OCI-LY7 (cell line): ENCODE measurements at regions not wholly inside any gene's neighbourhood (a gene's known extent, or its start where the extent isn't known, plus 50 kb on each side); places are given as distances from the start of the nearest gene placed in this dataset.
A peak's percentile ranks its signal among the peaks of the same experiment; 100 is the strongest.

Experiments
- BruUV-seq: library from RNA; stranded (reverse); fragments of 400-500 nt; replicated peaks from 2 replicates; lab custom pipeline; 2021; lab: Mats Ljungman, UMichigan
- CTCF ChIA-PET: fragments of 300-600 bp; sonication (Branson Sonifier 250); formaldehyde crosslinking; loops from one replicate; lab custom pipeline; 2022; ENCODE audit warnings: antibody characterized with exemption; ENCODE audit not compliant: unreplicated experiment; lab: Charles Lee
- POLR2A ChIA-PET: fragments of 300-600 bp; sonication (Branson Sonifier 250); formaldehyde crosslinking; loops from one replicate; lab custom pipeline; 2022; ENCODE audit warnings: antibody characterized with exemption; lab: Charles Lee
- DNase-seq: peaks from one replicate; pipeline ENCODE4 v3.0.0-alpha.2; 2015; ENCODE audit warnings: low spot score
- H2AFZ ChIP-seq: fragments of 200-600 bp; sonication (generic), shearing (Covaris generic); 2 replicates; pipeline ENCODE4 v1.6.1; 2014; ENCODE audit warnings: mild to moderate bottlenecking, antibody characterized with exemption, low read length, moderate library complexity
- H3K27ac ChIP-seq: fragments of 200-600 bp; sonication (generic); 2 replicates; pipeline ENCODE4 v1.5.1; 2014; ENCODE audit warnings: mixed run types, low read depth, mild to moderate bottlenecking, moderate library complexity, low read length, inconsistent platforms; ENCODE audit not compliant: poor library complexity, severe bottlenecking
- H3K36me3 ChIP-seq: fragments of 200-600 bp; sonication (generic); 2 replicates; pipeline ENCODE4 v1.6.1; 2014; ENCODE audit warnings: mild to moderate bottlenecking, antibody characterized with exemption, low read length, moderate library complexity, mixed read lengths; ENCODE audit not compliant: insufficient read depth
- H3K4me1 ChIP-seq: fragments of 200-600 bp; sonication (generic); 2 replicates; pipeline ENCODE4 v1.5.1; 2014; ENCODE audit warnings: mild to moderate bottlenecking, low read length; ENCODE audit not compliant: insufficient read depth, poor library complexity, severe bottlenecking
- H3K4me2 ChIP-seq: fragments of 200-600 bp; sonication (generic); 2 replicates; pipeline ENCODE4 v1.6.1; 2014; ENCODE audit warnings: mild to moderate bottlenecking, low read length
- H3K4me3 ChIP-seq: fragments of 200-600 bp; sonication (generic); 2 replicates; pipeline ENCODE4 v1.5.1; 2014; ENCODE audit warnings: mild to moderate bottlenecking, low read depth, low read length; ENCODE audit not compliant: poor library complexity, severe bottlenecking
- H3K79me2 ChIP-seq: fragments of 200-600 bp; sonication (generic); 2 replicates; pipeline ENCODE4 v1.6.1; 2016; ENCODE audit warnings: low read depth, mild to moderate bottlenecking, low read length, moderate library complexity, mixed read lengths; ENCODE audit not compliant: insufficient read depth
- H3K9me2 ChIP-seq: fragments of 200-600 bp; sonication (generic); 2 replicates; pipeline ENCODE4 v1.6.1; 2016; ENCODE audit warnings: mild to moderate bottlenecking, low read length, mixed read lengths; ENCODE audit not compliant: insufficient read depth
- H3K9me3 ChIP-seq: fragments of 200-600 bp; sonication (generic); 2 replicates; pipeline ENCODE4 v1.6.1; 2014; ENCODE audit warnings: mild to moderate bottlenecking, mixed run types, low read length, mixed read lengths
- H4K20me1 ChIP-seq: fragments of 200-600 bp; sonication (generic); 2 replicates; pipeline ENCODE4 v1.6.1; 2014; ENCODE audit warnings: mild to moderate bottlenecking, antibody characterized with exemption, low read length, moderate library complexity, mixed read lengths; ENCODE audit not compliant: insufficient read depth
- EZH2phosphoT487 ChIP-seq: fragments of 200-600 bp; sonication (generic); IDR thresholded peaks from 2 replicates; pipeline ENCODE4 v1.6.1; 2018; ENCODE audit warnings: low read depth, borderline replicate concordance, mild to moderate bottlenecking, mixed run types, antibody characterized with exemption, low read length, moderate library complexity, mixed read lengths
- intact Hi-C: fragments of 100-400 bp; cut with micrococcal nuclease; formaldehyde crosslinking; loops from one replicate; pipeline ENCODE4 v1.10.0; 2022; ENCODE audit not compliant: unreplicated experiment
- TF ChIP-seq, protein P1 (sequence below): fragments of 200-600 bp; sonication (generic); conservative IDR thresholded peaks from 2 replicates; pipeline ENCODE4 v1.5.1; 2014; ENCODE audit warnings: mild to moderate bottlenecking, antibody characterized with exemption, low read length, moderate library complexity, mixed read lengths

DNA sequence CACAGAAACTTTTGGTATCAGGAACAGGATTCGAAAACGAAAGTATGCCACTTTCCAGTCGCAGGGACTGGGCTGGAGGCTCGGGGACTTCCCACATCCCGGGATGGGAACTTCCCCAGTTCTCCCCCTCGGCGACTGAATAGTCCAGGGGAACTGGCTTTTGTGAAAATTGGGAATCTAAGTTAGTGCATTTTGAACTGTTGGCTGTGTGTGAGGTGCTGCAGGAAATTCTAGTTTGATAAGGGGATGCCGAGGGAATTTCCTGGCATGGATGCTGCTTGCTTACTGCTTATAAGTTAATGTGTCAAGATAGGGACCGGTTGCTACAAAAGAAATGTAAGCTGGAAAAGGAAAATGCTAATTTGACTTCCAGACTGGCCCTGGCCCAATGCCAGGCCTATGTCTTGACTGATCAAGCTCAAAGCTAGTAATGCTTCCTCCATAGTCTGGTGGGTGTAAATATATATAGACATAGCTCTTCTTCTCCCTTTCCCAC is 73.4 kb upstream of the EIF5 start:
- Histone ChIP-seq H3K4me1 (no peaks in the 10 kb centered on the region), H3K4me3 (no peak overlapping the region), H3K9me3 (no peaks in the 10 kb centered on the region), H4K20me1 (no peaks in the 10 kb centered on the region), H3K79me2 (no peaks in the 10 kb centered on the region), H3K4me2 (peak overlapping the region; percentile 34; the same call in 1 of the 2 replicates), H3K36me3 (no peaks in the 10 kb centered on the region), H2AFZ (0 out of 2 replicates have a peak overlapping the region, but pooled peaks have one; percentile 37), H3K9me2 (no peaks in the 10 kb centered on the region), H3K27ac (no peak overlapping the region)
- TF ChIP-seq EZH2phosphoT487 = no peak
- TF ChIP-seq, protein P1, sequence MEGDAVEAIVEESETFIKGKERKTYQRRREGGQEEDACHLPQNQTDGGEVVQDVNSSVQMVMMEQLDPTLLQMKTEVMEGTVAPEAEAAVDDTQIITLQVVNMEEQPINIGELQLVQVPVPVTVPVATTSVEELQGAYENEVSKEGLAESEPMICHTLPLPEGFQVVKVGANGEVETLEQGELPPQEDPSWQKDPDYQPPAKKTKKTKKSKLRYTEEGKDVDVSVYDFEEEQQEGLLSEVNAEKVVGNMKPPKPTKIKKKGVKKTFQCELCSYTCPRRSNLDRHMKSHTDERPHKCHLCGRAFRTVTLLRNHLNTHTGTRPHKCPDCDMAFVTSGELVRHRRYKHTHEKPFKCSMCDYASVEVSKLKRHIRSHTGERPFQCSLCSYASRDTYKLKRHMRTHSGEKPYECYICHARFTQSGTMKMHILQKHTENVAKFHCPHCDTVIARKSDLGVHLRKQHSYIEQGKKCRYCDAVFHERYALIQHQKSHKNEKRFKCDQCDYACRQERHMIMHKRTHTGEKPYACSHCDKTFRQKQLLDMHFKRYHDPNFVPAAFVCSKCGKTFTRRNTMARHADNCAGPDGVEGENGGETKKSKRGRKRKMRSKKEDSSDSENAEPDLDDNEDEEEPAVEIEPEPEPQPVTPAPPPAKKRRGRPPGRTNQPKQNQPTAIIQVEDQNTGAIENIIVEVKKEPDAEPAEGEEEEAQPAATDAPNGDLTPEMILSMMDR = no peak
- ChIA-PET POLR2A (interaction anchor here (0.6 kb wide), 1 partner anchor 164 kb away, joined by 3 read pairs; no protein-coding TSS in a partner anchor), CTCF (no interaction called here)
- DNase-seq = no peak
- intact Hi-C loops = no loop called here
- BruUV-seq = no TSS peak

- no peaks in the 10 kb centered on the region for H3K79me2 ChIP-seq
- DNase-seq = no peak
- H3K36me3 ChIP-seq = no peaks in the 10 kb centered on the region
- TF ChIP-seq, protein P1 = no peak
- no peak for TF ChIP-seq EZH2phosphoT487
- H3K9me2 ChIP-seq = no peaks in the 10 kb centered on the region
- intact Hi-C loops = no loop called here
- H3K4me1 ChIP-seq = no peaks in the 10 kb centered on the region
- H2AFZ ChIP-seq = no peak overlapping the region
- no peak overlapping the region for H3K4me2 ChIP-seq
- no peak overlapping the region for H3K27ac ChIP-seq
- no TSS peak for BruUV-seq
- no peaks in the 10 kb centered on the region for H3K9me3 ChIP-seq
- no peaks in the 10 kb centered on the region for H4K20me1 ChIP-seq
- POLR2A ChIA-PET = no interaction called here
- CTCF ChIA-PET = no interaction called here
- H3K4me3 ChIP-seq = no peak overlapping the region
These were observed 66.7 kb upstream of the EIF5 start for GRCh38 chr14:103267226-103267910.

DNA sequence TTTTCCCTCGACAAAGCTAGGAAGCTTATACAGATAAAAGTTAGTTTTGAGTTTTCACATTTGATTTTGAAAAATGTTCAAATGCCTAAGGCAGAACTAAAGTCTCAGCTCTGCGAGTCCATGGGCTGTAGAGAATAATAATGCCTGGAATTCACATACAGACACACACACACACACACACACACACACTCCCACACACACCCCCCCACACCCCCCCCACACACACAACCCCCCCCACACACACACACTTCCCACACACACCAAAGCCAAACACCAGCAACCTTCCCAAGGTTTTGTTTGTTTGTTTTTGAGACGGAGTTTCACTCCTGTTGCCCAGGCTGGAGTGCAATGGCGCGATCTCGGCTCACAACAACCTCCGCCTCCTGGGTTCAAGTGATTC is 62.8 kb upstream of the EIF5 start:
- no peak for DNase-seq
- Histone ChIP-seq H4K20me1 (no peaks in the 10 kb centered on the region), H3K4me2 (no peak overlapping the region), H3K36me3 (no peaks in the 10 kb centered on the region), H2AFZ (no peak overlapping the region), H3K4me1 (no peaks in the 10 kb centered on the region), H3K79me2 (no peaks in the 10 kb centered on the region), H3K27ac (no peak overlapping the region), H3K4me3 (no peak overlapping the region), H3K9me2 (no peaks in the 10 kb centered on the region), H3K9me3 (no peaks in the 10 kb centered on the region)
- intact Hi-C loops = no loop called here
- no TSS peak for BruUV-seq
- ChIA-PET POLR2A (no interaction called here), CTCF (no interaction called here)
- TF ChIP-seq, protein P1 = no peak
- no peak for TF ChIP-seq EZH2phosphoT487
